C4-2B (cell line): ENCODE measurements at regions not wholly inside any gene's neighbourhood (a gene's known extent, or its start where the extent isn't known, plus 50 kb on each side); places are given as distances from the start of the nearest gene placed in this dataset.

Source experiments
- H3K27ac ChIP-seq: fragments of 450-650 bp; 2 replicates; pipeline ENCODE4 v1.5.1; 2017
- ZFX ChIP-seq: fragments of 450-650 bp; IDR thresholded peaks from 2 replicates; pipeline ENCODE4 v1.6.1; 2017
- TF ChIP-seq, protein P1 (sequence below): fragments of 450-650 bp; conservative IDR thresholded peaks from 2 replicates; pipeline ENCODE4 v1.5.1; 2017; ENCODE audit warnings: mild to moderate bottlenecking

DNA sequence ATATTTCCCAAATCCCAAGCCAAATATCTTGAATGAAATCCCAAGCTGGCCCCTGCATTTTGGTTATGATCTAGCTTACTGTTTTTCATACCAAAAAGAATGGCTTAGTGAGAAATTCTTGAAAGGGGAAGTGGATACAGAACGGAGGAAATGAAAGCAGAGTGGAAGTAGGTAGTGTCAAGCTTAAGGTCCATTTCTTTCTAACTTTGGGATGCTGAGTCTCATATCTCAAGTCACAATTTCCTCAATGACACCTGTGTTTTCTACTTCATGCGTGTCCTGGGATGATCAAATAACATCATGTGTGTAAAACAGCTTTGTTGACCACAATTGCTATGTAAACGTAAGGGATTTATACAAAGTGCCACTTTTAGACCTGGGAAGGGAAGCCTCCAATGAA lies 238.8 kb upstream of the SLC35B3 start:
- TF ChIP-seq, protein P1, sequence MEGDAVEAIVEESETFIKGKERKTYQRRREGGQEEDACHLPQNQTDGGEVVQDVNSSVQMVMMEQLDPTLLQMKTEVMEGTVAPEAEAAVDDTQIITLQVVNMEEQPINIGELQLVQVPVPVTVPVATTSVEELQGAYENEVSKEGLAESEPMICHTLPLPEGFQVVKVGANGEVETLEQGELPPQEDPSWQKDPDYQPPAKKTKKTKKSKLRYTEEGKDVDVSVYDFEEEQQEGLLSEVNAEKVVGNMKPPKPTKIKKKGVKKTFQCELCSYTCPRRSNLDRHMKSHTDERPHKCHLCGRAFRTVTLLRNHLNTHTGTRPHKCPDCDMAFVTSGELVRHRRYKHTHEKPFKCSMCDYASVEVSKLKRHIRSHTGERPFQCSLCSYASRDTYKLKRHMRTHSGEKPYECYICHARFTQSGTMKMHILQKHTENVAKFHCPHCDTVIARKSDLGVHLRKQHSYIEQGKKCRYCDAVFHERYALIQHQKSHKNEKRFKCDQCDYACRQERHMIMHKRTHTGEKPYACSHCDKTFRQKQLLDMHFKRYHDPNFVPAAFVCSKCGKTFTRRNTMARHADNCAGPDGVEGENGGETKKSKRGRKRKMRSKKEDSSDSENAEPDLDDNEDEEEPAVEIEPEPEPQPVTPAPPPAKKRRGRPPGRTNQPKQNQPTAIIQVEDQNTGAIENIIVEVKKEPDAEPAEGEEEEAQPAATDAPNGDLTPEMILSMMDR = no peak
- no peak for TF ChIP-seq ZFX
- H3K27ac ChIP-seq = no peak overlapping the region

DNA sequence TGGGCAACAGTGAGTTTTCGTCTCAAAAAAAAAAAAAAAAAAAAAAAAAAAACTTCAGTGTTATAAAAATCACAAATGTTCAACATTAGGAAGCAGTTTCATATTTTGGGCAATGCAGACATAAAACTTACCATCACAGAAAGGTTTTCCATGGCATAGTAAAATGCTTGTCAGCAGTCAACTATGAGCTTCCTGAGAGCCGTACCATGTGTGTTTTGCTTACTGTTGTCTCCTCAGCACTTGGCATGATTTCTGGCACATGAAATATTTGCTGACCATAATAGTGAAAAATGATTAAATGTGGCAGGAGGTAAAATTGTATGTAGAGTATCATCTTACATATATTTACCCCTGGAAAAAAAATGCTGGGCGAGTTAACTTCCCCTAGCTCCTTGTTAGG lies 237.5 kb upstream of the SLC35B3 start:
- no peak for TF ChIP-seq ZFX
- TF ChIP-seq, protein P1 = no peak
- H3K27ac ChIP-seq = no peak overlapping the region

DNA sequence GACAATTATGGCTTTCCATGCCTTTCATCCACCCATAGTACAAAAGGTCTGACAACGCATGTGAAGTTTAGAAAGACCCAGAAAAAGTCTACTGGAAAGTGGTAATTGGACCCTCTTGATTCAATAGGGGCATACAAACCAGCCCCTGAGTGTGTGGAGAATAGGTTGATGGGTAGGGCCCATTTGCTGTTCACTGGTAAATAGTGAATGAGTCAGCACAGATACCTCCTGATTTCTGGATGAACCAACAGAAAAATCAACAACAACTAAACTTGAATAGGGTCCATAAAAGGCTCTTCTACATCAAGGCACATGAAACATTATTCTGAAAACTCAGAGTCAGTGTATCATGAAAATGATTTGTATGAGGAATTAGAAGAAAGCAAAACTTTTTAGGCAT lies 235.4 kb upstream of the SLC35B3 start:
- H3K27ac ChIP-seq = no peak overlapping the region
- TF ChIP-seq, protein P1 = no peak
- TF ChIP-seq ZFX = no peak

DNA sequence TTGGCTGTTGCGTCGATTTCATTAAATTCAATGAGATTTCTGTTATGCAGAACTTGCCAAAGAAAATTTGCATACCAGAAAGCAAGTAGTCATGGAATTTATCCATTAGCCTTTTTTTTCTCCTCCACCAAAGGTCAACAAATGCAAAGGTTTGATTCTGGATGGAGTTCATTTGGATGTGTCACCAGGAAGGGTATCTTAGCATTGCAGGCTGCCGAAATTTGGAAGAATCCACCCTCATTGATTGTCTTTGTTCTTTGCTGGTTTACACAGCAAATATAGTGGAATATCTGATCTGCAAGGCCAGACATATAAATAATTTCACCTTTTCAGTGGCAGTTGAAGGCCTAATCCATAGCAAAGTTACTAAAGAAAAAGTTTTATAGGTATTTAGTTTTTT lies 229.4 kb upstream of the SLC35B3 start:
- TF ChIP-seq, protein P1 = no peak
- no peak for TF ChIP-seq ZFX
- no peak overlapping the region for H3K27ac ChIP-seq

DNA sequence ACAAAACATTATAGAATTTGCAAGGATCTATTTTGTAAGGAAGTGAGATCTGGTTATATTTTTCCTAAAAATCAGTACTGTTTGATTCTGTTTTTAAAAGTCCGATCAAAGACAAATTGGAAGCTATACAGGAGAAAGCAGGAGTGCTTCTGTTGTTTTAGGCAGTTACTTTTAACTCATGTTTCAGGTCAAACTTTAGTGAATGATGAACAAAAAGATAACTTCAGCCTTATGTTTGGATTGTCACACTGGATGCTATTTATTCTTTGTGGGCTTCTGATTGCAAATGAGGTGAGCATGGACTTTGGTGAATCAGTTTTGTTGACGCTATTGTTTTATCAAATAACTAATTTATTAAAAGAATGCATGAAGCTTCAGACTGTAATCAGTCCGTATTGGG lies 228.7 kb upstream of the SLC35B3 start:
- no peak overlapping the region for H3K27ac ChIP-seq
- TF ChIP-seq, protein P1 = no peak
- no peak for TF ChIP-seq ZFX

DNA sequence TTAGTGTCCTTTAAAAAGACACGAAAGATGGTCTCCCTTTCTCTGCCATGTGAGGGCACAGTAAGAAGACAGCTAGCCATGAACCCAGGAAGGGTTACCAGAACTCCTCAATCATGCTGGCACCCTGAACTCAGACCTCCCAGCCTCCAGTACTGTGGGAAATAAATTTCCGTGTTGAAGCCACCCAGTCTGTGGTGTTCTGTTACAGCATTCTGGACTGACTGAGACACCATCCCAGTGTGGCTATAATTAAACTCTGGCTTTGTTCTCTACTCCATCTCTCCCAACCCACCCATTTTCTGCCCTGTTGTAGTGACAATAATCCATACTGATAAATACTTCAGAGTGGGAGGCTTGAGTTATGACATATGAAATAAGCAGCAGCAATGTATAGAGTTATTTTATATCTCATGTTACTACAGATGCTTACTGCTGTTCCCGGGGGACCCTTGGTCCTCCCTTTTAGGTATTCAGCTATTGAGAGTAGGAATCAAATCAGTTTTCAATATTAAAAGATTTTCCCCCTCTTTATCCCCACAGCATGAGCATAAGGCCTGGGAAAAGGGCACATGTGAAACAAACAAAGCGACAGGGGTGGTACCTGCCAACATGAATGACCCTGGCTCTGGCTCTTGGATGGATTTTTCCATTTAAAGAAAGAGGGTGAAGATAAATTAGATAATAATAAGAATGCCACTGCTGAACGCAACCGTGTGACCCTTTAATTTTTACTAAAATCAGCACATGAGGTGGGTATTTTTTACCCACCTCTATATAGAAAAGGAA lies 224.3 kb upstream of the SLC35B3 start:
- no peak for TF ChIP-seq ZFX
- TF ChIP-seq, protein P1 = no peak
- no peak overlapping the region for H3K27ac ChIP-seq

DNA sequence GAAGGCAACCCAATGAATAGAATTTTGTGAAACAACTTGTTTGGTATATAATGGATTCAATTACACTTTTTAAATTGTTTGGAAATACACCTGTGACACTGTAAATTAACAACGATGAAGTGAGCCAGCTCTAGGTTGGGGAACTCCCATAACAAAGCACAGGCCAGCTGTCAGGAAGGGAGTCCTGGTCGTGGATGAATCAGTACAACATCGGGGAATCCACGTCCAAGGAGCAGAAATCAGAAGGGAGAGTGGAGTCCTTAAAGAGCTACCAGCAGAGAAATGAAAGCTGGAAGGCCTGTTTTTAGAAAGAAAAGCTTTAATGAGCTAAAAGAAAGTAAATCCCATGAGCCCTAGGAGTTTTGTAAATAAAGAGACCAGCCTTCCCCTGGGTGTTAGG lies 223.1 kb upstream of the SLC35B3 start:
- H3K27ac ChIP-seq = no peak overlapping the region
- TF ChIP-seq ZFX = no peak
- TF ChIP-seq, protein P1 = no peak
